CD4-positive, alpha-beta T cell treated with Interferon alpha-2 for 1 hour (primary cell): ENCODE measurements at regions not wholly inside any gene's neighbourhood (a gene's known extent, or its start where the extent isn't known, plus 50 kb on each side); places are given as distances from the start of the nearest gene placed in this dataset.

Experiments
- DNase-seq, 2 donors: peaks; one replicate each; pipeline ENCODE4 v3.0.0-alpha.2; 2020 to 2022

- no peak for DNase-seq
Observed at GRCh38 chr5:89520771-89521170, 637.8 kb upstream of the MEF2C start.

- DNase-seq: no peak
Observed at GRCh38 chr5:89513299-89514044, 630.5 kb upstream of the MEF2C start.

- no peak for DNase-seq
Observed at GRCh38 chr5:89504051-89504450, 621.1 kb upstream of the MEF2C start.

- DNase-seq: no peak
Observed at GRCh38 chr5:89499787-89500186, 616.8 kb upstream of the MEF2C start.

GRCh38 chr5:89498699-89499098 lies 615.7 kb upstream of the MEF2C start:
- DNase-seq: no peak

- DNase-seq: no peak
Observed at GRCh38 chr5:89493414-89493813, 610.4 kb upstream of the MEF2C start.

- DNase-seq: no peak
Observed at GRCh38 chr5:89484962-89485361, 602.0 kb upstream of the MEF2C start.

- DNase-seq: no peak
Observed at GRCh38 chr5:89480406-89481007, 597.5 kb upstream of the MEF2C start.

- no peak for DNase-seq
Observed at GRCh38 chr5:89478851-89479250, 595.9 kb upstream of the MEF2C start.

GRCh38 chr5:89473196-89473595 lies 590.2 kb upstream of the MEF2C start:
- no peak for DNase-seq

- DNase-seq: no peak
Observed at GRCh38 chr5:89471541-89471940, 588.6 kb upstream of the MEF2C start.

- DNase-seq: no peak
Observed at GRCh38 chr5:89471115-89471514, 588.1 kb upstream of the MEF2C start.

GRCh38 chr5:89470658-89471057 lies 587.7 kb upstream of the MEF2C start:
- DNase-seq: no peak

- no peak for DNase-seq
Observed at GRCh38 chr5:89458332-89458656, 575.3 kb upstream of the MEF2C start.

GRCh38 chr5:89457411-89458331 lies 574.7 kb upstream of the MEF2C start:
- DNase-seq: no peak

GRCh38 chr5:89452081-89452480 lies 569.1 kb upstream of the MEF2C start:
- DNase-seq: no peak

- DNase-seq: no peak
Observed at GRCh38 chr5:89451263-89451662, 568.3 kb upstream of the MEF2C start.

GRCh38 chr5:89450149-89450538 lies 567.2 kb upstream of the MEF2C start:
- DNase-seq: no peak

GRCh38 chr5:89449392-89450148 lies 566.6 kb upstream of the MEF2C start:
- DNase-seq: no peak

- no peak for DNase-seq
Observed at GRCh38 chr5:89447027-89447426, 564.0 kb upstream of the MEF2C start.

GRCh38 chr5:89445106-89445745 lies 562.2 kb upstream of the MEF2C start:
- DNase-seq: no peak

GRCh38 chr5:89444088-89444487 lies 561.1 kb upstream of the MEF2C start:
- no peak for DNase-seq

GRCh38 chr5:89443508-89443907 lies 560.5 kb upstream of the MEF2C start:
- DNase-seq: no peak
